ENCODE measurements at regions not wholly inside any gene's neighbourhood (a gene's known extent, or its start where the extent isn't known, plus 50 kb on each side); places are given as distances from the start of the nearest gene placed in this dataset.

DNA sequence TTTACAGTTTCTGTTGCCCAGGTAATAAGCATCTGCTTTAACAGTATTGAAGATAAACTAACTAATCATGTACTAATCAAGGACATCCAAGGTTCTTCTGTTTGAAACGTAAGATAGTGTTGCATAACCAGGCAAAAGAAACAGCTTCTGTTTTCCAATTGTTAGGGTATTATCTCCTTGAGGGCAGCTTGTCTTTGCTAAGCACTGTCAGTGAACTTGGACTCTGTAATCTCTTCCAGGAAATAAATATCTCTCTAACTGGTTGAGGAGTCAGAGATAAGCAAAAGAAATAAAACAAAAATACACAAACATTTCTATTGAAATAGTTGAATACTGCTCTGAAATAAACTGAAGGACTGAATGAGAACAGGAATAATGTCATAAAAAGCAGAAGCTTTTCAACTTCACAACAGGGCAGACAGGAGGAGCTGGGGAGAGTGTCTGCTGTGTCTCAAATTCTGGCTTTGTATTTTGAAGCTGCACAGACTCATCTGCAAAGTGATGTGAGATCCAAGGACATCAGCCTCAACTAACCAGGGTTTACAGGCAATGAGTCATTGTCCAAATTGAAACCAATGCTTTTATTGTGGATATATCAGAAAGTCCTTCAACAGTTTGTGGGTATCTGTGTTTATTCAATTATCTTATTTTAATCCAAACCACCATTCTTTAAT, 1253.0 kb upstream of the PCDH7 start:
- Histone ChIP-seq H3K27me3 (no peaks in the 10 kb centered on the region), H3K4me1 (no peaks in the 10 kb centered on the region), H3K4me3 (no peak overlapping the region), H3K36me3 (no peaks in the 10 kb centered on the region), H3K9me3 (no peaks in the 10 kb centered on the region), H3K27ac (no peak overlapping the region)
- WGBS, 5 donors, result 37 to 47% (median 42%) methylated on average over 1 of the region's 1 CpG
- peak in 1 of 2 donors; percentile 13 for DNase-seq
- intact Hi-C loops (cut with DNase I; ENCODE audit: low total_unique reads), result no loop called here
- TF ChIP-seq EP300 (IDR thresholded peaks at IDR 0.05) (no peak), POLR2A (IDR thresholded peaks at IDR 0.05) (no peak), POLR2AphosphoS5 (IDR thresholded peaks at IDR 0.05) (no peak)
- TF ChIP-seq, protein P1, sequence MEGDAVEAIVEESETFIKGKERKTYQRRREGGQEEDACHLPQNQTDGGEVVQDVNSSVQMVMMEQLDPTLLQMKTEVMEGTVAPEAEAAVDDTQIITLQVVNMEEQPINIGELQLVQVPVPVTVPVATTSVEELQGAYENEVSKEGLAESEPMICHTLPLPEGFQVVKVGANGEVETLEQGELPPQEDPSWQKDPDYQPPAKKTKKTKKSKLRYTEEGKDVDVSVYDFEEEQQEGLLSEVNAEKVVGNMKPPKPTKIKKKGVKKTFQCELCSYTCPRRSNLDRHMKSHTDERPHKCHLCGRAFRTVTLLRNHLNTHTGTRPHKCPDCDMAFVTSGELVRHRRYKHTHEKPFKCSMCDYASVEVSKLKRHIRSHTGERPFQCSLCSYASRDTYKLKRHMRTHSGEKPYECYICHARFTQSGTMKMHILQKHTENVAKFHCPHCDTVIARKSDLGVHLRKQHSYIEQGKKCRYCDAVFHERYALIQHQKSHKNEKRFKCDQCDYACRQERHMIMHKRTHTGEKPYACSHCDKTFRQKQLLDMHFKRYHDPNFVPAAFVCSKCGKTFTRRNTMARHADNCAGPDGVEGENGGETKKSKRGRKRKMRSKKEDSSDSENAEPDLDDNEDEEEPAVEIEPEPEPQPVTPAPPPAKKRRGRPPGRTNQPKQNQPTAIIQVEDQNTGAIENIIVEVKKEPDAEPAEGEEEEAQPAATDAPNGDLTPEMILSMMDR (IDR thresholded peaks at IDR 0.05), result no peak

Small RNA genes lying in the stretch of these regions (small RNA-seq; reads per million reads assigned to genes)
- gene RF00019 (0 reads per million in 4 donors), gene RN7SL101P (0 reads per million in 4 donors)
